IMR-90 (cell line): ENCODE measurements at regions not wholly inside any gene's neighbourhood (a gene's known extent, or its start where the extent isn't known, plus 50 kb on each side); places are given as distances from the start of the nearest gene placed in this dataset.

Source experiments
- ATAC-seq: fragments of 200-7000 bp; cut with Tn5 transposase; 2 replicates; pipeline ENCODE4 v1.9.1; 2020; ENCODE audit warnings: low read depth, mild to moderate bottlenecking, moderate library complexity
- BruUV-seq: library from RNA; stranded (reverse); fragments of 400-500 nt; replicated peaks from 2 replicates; lab custom pipeline; 2021; lab: Mats Ljungman, UMichigan
- CTCF ChIA-PET: fragments of 300-600 bp; formaldehyde crosslinking; extraction: SDS; loops from one replicate; lab custom pipeline; 2021; ENCODE audit warnings: antibody characterized with exemption; lab: Yijun Ruan, JAX
- POLR2A ChIA-PET: fragments of 300-600 bp; sonication (Branson Sonifier 250); formaldehyde crosslinking; loops from one replicate; lab custom pipeline; 2022; ENCODE audit warnings: antibody characterized with exemption; ENCODE audit not compliant: unreplicated experiment; lab: Charles Lee
- DNase-seq: peaks from one replicate; pipeline ENCODE4 v3.0.0; 2013
- H2AFZ ChIP-seq: replicated peaks from 2 replicates; pipeline ENCODE3; 2013; ENCODE audit warnings: low read length, mild to moderate bottlenecking; ENCODE audit not compliant: poor library complexity
- H2AK5ac ChIP-seq: 2 replicates; pipeline ENCODE4 v1.6.1; 2013; ENCODE audit warnings: low read depth, low read length, inconsistent platforms
- H2AK9ac ChIP-seq: replicated peaks from 2 replicates; pipeline ENCODE3; 2013; ENCODE audit warnings: mild to moderate bottlenecking, low read depth, low read length, moderate library complexity; ENCODE audit not compliant: poor library complexity
- H2BK120ac ChIP-seq: 2 replicates; pipeline ENCODE4 v1.6.1; 2013; ENCODE audit warnings: low read depth, low read length, inconsistent platforms
- H2BK15ac ChIP-seq: 3 replicates; pipeline ENCODE4 v1.6.1; 2013; ENCODE audit warnings: low read depth, low read length, inconsistent platforms
- H2BK20ac ChIP-seq: 2 replicates; pipeline ENCODE4 v1.6.1; 2013; ENCODE audit warnings: low read depth, mild to moderate bottlenecking, inconsistent platforms, low read length, moderate library complexity
- H2BK5ac ChIP-seq: 2 replicates; pipeline ENCODE4 v1.6.1; 2013; ENCODE audit warnings: mild to moderate bottlenecking, low read depth, low read length, inconsistent platforms; ENCODE audit not compliant: poor library complexity, severe bottlenecking
- H3K14ac ChIP-seq: replicated peaks from 2 replicates; pipeline ENCODE4 v1.6.1; 2013; ENCODE audit warnings: low read depth, low read length, inconsistent platforms
- H3K18ac ChIP-seq: 2 replicates; pipeline ENCODE4 v1.6.1; 2013; ENCODE audit warnings: low read depth, low read length, control low read depth
- H3K23ac ChIP-seq: 2 replicates; pipeline ENCODE4 v1.6.1; 2013; ENCODE audit warnings: low read depth, low read length, inconsistent platforms
- H3K27ac ChIP-seq: 2 replicates; pipeline ENCODE4 v1.5.1; 2013; ENCODE audit warnings: mild to moderate bottlenecking, control low read depth, low read length; ENCODE audit not compliant: insufficient read depth
- H3K27me3 ChIP-seq: 2 replicates; pipeline ENCODE4 v1.6.1; 2013; ENCODE audit warnings: low read length; ENCODE audit not compliant: control insufficient read depth, insufficient read depth
- H3K36me3 ChIP-seq: 2 replicates; pipeline ENCODE4 v1.6.1; 2013; ENCODE audit warnings: low read length, mixed read lengths; ENCODE audit not compliant: control insufficient read depth, insufficient read depth
- H3K4ac ChIP-seq: 2 replicates; pipeline ENCODE4 v1.6.1; 2013; ENCODE audit warnings: low read depth, low read length, inconsistent platforms
- H3K4me1 ChIP-seq: 2 replicates; pipeline ENCODE4 v1.6.1; 2013; ENCODE audit warnings: low read length, mixed read lengths; ENCODE audit not compliant: control insufficient read depth, insufficient read depth
- H3K4me2 ChIP-seq: 2 replicates; pipeline ENCODE4 v1.6.1; 2013; ENCODE audit warnings: low read depth, mild to moderate bottlenecking, control low read depth, low read length, moderate library complexity
- H3K4me3 ChIP-seq: 2 replicates; pipeline ENCODE4 v1.5.1; 2013; ENCODE audit warnings: low read depth, mild to moderate bottlenecking, control low read depth, low read length, moderate library complexity; ENCODE audit not compliant: insufficient read depth
- H3K56ac ChIP-seq: 2 replicates; pipeline ENCODE4 v1.6.1; 2013; ENCODE audit warnings: low read length, inconsistent platforms; ENCODE audit not compliant: insufficient read depth; ENCODE audit errors: extremely low read depth
- H3K79me1 ChIP-seq, 2 experiments: 2 replicates each; pipeline ENCODE4 v1.6.1; 2013; ENCODE audit warnings: low read length in 2 of 2, inconsistent platforms in 1 of 2, low read depth in 1 of 2
- H3K9ac ChIP-seq: 2 replicates; pipeline ENCODE4 v1.6.1; 2013; ENCODE audit warnings: low read depth, low read length, control low read depth
- H3K9me1 ChIP-seq: 2 replicates; pipeline ENCODE4 v1.6.1; 2013; ENCODE audit warnings: low read length, inconsistent platforms; ENCODE audit not compliant: insufficient read depth
- H3K9me3 ChIP-seq: 2 replicates; pipeline ENCODE4 v1.6.1; 2013; ENCODE audit warnings: low read length; ENCODE audit not compliant: control insufficient read depth, insufficient read depth
- H4K20me1 ChIP-seq: 2 replicates; pipeline ENCODE4 v1.6.1; 2013; ENCODE audit warnings: low read length, inconsistent platforms; ENCODE audit not compliant: insufficient read depth
- H4K5ac ChIP-seq: 2 replicates; pipeline ENCODE4 v1.6.1; 2013; ENCODE audit warnings: mild to moderate bottlenecking, low read depth, low read length, control low read depth
- H4K8ac ChIP-seq, 2 experiments: 2 replicates each; pipeline ENCODE4 v1.6.1; 2013; ENCODE audit warnings: low read depth in 2 of 2, low read length in 2 of 2, control low read depth in 1 of 2, inconsistent platforms in 1 of 2
- H4K91ac ChIP-seq: 2 replicates; pipeline ENCODE4 v1.6.1; 2013; ENCODE audit warnings: low read depth, low read length, inconsistent platforms; ENCODE audit not compliant: insufficient read depth
- BHLHE40 ChIP-seq: fragments of 150-350 bp; IDR thresholded peaks from 2 replicates; pipeline ENCODE4 v1.6.1; 2016; ENCODE audit warnings: mild to moderate bottlenecking, low read depth, low read length
- CEBPB ChIP-seq: IDR thresholded peaks from 2 replicates; pipeline ENCODE4 v1.6.1; 2012; ENCODE audit warnings: low read depth, low read length, improper control_type of control experiment
- CHD1 ChIP-seq: IDR thresholded peaks from 2 replicates; pipeline ENCODE4 v1.6.1; 2012; ENCODE audit warnings: low read depth, low read length, improper control_type of control experiment
- FOS ChIP-seq: fragments of 150-350 bp; IDR thresholded peaks from 2 replicates; pipeline ENCODE4 v1.6.1; 2016; ENCODE audit warnings: low read depth, low read length
- MAFK ChIP-seq: IDR thresholded peaks from 2 replicates; pipeline ENCODE4 v1.6.1; 2012; ENCODE audit warnings: low read depth, low read length, improper control_type of control experiment
- MAZ ChIP-seq: IDR thresholded peaks from 2 replicates; pipeline ENCODE4 v1.6.1; 2012; ENCODE audit warnings: low read depth, mild to moderate bottlenecking, low read length, improper control_type of control experiment, moderate library complexity, borderline replicate concordance
- MXI1 ChIP-seq: IDR thresholded peaks from 2 replicates; pipeline ENCODE4 v1.6.1; 2012; ENCODE audit warnings: low read depth, mild to moderate bottlenecking, low read length, moderate library complexity, borderline replicate concordance
- NFE2L2 ChIP-seq: fragments of 150-350 bp; IDR thresholded peaks from 2 replicates; pipeline ENCODE4 v1.6.1; 2016; ENCODE audit warnings: low read depth, mild to moderate bottlenecking, low read length
- POLR2A ChIP-seq: IDR thresholded peaks from 2 replicates; pipeline ENCODE4 v1.6.1; 2012; ENCODE audit warnings: mild to moderate bottlenecking, low read depth, low read length
- RAD21 ChIP-seq: IDR thresholded peaks from 2 replicates; pipeline ENCODE4 v1.6.1; 2012; ENCODE audit warnings: low read length, improper control_type of control experiment
- RCOR1 ChIP-seq: IDR thresholded peaks from 2 replicates; pipeline ENCODE4 v1.6.1; 2012; ENCODE audit warnings: mild to moderate bottlenecking, low read length, improper control_type of control experiment; ENCODE audit not compliant: insufficient replicate concordance
- RFX5 ChIP-seq: IDR thresholded peaks from 2 replicates; pipeline ENCODE4 v1.8.0; 2012; ENCODE audit warnings: low read depth, mild to moderate bottlenecking, low read length, moderate library complexity
- SMC3 ChIP-seq: fragments of 150-350 bp; IDR thresholded peaks from 2 replicates; pipeline ENCODE4 v1.6.1; 2016; ENCODE audit warnings: low read depth, mild to moderate bottlenecking, antibody characterized with exemption, low read length, moderate library complexity
- WGBS, 2 experiments: methylation state at CpG; one replicate each; pipeline versions ENCODE4 v1.1.5 to v1.1.7; 2013; ENCODE audit warnings: missing lambda C conversion rate in 2 of 2; ENCODE audit not compliant: insufficient read length in 1 of 2; ENCODE audit errors: extremely low coverage in 2 of 2; 5-methylcytosine and 5-hydroxymethylcytosine counted together
- dilution Hi-C: fragments of 300-500 bp; cut with HindIII; formaldehyde crosslinking; loops from one replicate; pipeline ENCODE4 v1.14.3; 2018; ENCODE audit warnings: low sequenced_read_pairs; ENCODE audit not compliant: unreplicated experiment
- in situ Hi-C: fragments of 300-500 bp; cut with MboI; formaldehyde crosslinking; loops from 3 replicates; pipeline ENCODE4 v1.14.3; 2019; ENCODE audit warnings: low sequenced_read_pairs, inconsistent platforms, mixed read lengths
- intact Hi-C: fragments of 100-400 bp; cut with micrococcal nuclease; formaldehyde crosslinking; loops from 2 replicates; pipeline ENCODE4 v1.10.0; 2022
- TF ChIP-seq, protein P1 (sequence below): fragments of 150-350 bp; IDR thresholded peaks from 2 replicates; pipeline ENCODE4 v1.6.1; 2016; ENCODE audit warnings: low read depth, mild to moderate bottlenecking, low read length, moderate library complexity, borderline replicate concordance
- TF ChIP-seq, protein P2 (sequence below): conservative IDR thresholded peaks from 2 replicates; pipeline ENCODE4 v1.5.1; 2012; ENCODE audit warnings: mild to moderate bottlenecking, low read depth, low read length, improper control_type of control experiment
- TF ChIP-seq, protein P3 (sequence below): fragments of 150-350 bp; IDR thresholded peaks from 2 replicates; pipeline ENCODE4 v1.6.1; 2017; ENCODE audit warnings: mild to moderate bottlenecking, antibody characterized with exemption, low read length, low read depth

DNA sequence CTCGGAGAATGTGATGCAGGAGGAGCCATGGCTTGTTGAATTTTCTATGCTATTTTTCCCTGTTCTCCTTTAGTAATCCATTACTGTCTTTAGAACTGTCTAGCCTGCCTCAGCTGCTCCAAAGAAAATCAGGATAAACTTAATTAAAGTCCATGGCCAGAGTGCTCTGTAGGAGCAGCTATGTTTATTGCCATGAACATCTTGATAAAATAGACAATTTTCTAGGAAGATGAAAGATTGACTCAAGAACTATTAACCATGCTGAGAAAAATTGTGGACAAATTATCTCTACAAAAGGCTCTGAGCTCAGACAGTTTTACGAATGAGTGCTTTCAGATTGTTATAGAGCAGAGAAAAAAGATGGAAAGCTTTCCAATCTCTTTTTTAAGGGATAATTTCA lies 193.0 kb downstream of the TTC32 start:
- no TSS peak for BruUV-seq
- Histone ChIP-seq H2BK120ac (no peak overlapping the region), H2AK9ac (no peak overlapping the region), H2BK15ac (no peak overlapping the region), H3K9ac (no peak overlapping the region), H3K4me1 (peaks cover 2% of the 10 kb centered on the region; the same call in 1 of the 2 replicates), H2BK5ac (no peak overlapping the region), H3K56ac (no peak overlapping the region), H3K27me3 (no peaks in the 10 kb centered on the region), H3K4ac (no peak overlapping the region), H3K4me2 (no peak overlapping the region), H4K91ac (no peak overlapping the region), H3K36me3 (no peaks in the 10 kb centered on the region), H3K18ac (no peak overlapping the region), H3K9me1 (peaks cover 2% of the 10 kb centered on the region), H3K27ac (no peak overlapping the region), H2BK20ac (no peak overlapping the region), H4K20me1 (no peaks in the 10 kb centered on the region), H2AK5ac (no peak overlapping the region), H4K8ac (no peak overlapping the region), H3K23ac (no peak overlapping the region), H4K5ac (no peak overlapping the region), H3K9me3 (no peaks in the 10 kb centered on the region), H2AFZ (no peak overlapping the region), H3K79me1 (no peaks in the 10 kb centered on the region), H3K14ac (no peak overlapping the region), H3K4me3 (no peak overlapping the region)
- ChIA-PET CTCF (interaction anchor here (0.5 kb wide), 1 partner anchor 767 kb away, joined by 3 read pairs; no protein-coding TSS in a partner anchor), POLR2A (no interaction called here)
- TF ChIP-seq MXI1 (no peak), RAD21 (no peak), FOS (no peak), MAFK (no peak), RCOR1 (no peak), BHLHE40 (no peak), CHD1 (no peak), SMC3 (no peak), NFE2L2 (no peak), CEBPB (no peak), RFX5 (no peak), MAZ (no peak), POLR2A (no peak)
- TF ChIP-seq, protein P1, sequence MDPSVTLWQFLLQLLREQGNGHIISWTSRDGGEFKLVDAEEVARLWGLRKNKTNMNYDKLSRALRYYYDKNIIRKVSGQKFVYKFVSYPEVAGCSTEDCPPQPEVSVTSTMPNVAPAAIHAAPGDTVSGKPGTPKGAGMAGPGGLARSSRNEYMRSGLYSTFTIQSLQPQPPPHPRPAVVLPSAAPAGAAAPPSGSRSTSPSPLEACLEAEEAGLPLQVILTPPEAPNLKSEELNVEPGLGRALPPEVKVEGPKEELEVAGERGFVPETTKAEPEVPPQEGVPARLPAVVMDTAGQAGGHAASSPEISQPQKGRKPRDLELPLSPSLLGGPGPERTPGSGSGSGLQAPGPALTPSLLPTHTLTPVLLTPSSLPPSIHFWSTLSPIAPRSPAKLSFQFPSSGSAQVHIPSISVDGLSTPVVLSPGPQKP, result no peak
- TF ChIP-seq, protein P2, sequence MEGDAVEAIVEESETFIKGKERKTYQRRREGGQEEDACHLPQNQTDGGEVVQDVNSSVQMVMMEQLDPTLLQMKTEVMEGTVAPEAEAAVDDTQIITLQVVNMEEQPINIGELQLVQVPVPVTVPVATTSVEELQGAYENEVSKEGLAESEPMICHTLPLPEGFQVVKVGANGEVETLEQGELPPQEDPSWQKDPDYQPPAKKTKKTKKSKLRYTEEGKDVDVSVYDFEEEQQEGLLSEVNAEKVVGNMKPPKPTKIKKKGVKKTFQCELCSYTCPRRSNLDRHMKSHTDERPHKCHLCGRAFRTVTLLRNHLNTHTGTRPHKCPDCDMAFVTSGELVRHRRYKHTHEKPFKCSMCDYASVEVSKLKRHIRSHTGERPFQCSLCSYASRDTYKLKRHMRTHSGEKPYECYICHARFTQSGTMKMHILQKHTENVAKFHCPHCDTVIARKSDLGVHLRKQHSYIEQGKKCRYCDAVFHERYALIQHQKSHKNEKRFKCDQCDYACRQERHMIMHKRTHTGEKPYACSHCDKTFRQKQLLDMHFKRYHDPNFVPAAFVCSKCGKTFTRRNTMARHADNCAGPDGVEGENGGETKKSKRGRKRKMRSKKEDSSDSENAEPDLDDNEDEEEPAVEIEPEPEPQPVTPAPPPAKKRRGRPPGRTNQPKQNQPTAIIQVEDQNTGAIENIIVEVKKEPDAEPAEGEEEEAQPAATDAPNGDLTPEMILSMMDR, result no peak
- TF ChIP-seq, protein P3, sequence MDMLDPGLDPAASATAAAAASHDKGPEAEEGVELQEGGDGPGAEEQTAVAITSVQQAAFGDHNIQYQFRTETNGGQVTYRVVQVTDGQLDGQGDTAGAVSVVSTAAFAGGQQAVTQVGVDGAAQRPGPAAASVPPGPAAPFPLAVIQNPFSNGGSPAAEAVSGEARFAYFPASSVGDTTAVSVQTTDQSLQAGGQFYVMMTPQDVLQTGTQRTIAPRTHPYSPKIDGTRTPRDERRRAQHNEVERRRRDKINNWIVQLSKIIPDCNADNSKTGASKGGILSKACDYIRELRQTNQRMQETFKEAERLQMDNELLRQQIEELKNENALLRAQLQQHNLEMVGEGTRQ, result no peak
- DNase-seq (no peak), ATAC-seq (no peak)
- dilution Hi-C loops (no loop called here), in situ Hi-C loops (no loop called here), intact Hi-C loops (no loop called here)
- WGBS, 2 experiments, result no CpG with 5 or more reads among the region's 2 CpGs
